NOMO-1 treated with dmso at 0.1 percent for 144 hours (cell line): ENCODE measurements at regions not wholly inside any gene's neighbourhood (a gene's known extent, or its start where the extent isn't known, plus 50 kb on each side); places are given as distances from the start of the nearest gene placed in this dataset.

ENCODE experiments used
- DNase-seq: peaks from one replicate; lab custom pipeline; 2025; ENCODE audit not compliant: unreplicated experiment; lab: John Stamatoyannopoulos, UW

- no peak for DNase-seq
Measured at GRCh38 chr4:43343298-43343697, 450.8 kb downstream of the GRXCR1 start.

- DNase-seq = no peak
Measured at GRCh38 chr4:43345323-43345925, 452.9 kb downstream of the GRXCR1 start.

- DNase-seq = no peak
Measured at GRCh38 chr4:43348591-43348990, 456.1 kb downstream of the GRXCR1 start.

GRCh38 chr4:43351970-43352806 lies 459.7 kb downstream of the GRXCR1 start:
- DNase-seq = no peak

GRCh38 chr4:43352859-43353258 lies 460.3 kb downstream of the GRXCR1 start:
- no peak for DNase-seq

GRCh38 chr4:43353552-43353951 lies 461.0 kb downstream of the GRXCR1 start:
- no peak for DNase-seq

- DNase-seq = no peak
Measured at GRCh38 chr4:43356786-43357185, 464.3 kb downstream of the GRXCR1 start.

- no peak for DNase-seq
Measured at GRCh38 chr4:43357252-43357974, 464.9 kb downstream of the GRXCR1 start.

- no peak for DNase-seq
Measured at GRCh38 chr4:43360296-43360695, 467.8 kb downstream of the GRXCR1 start.

GRCh38 chr4:43362875-43363636 lies 470.5 kb downstream of the GRXCR1 start:
- DNase-seq = no peak

GRCh38 chr4:43369036-43369594 lies 476.6 kb downstream of the GRXCR1 start:
- DNase-seq = no peak

- no peak for DNase-seq
Measured at GRCh38 chr4:43373201-43373600, 480.7 kb downstream of the GRXCR1 start.

GRCh38 chr4:43374216-43374751 lies 481.8 kb downstream of the GRXCR1 start:
- no peak for DNase-seq

- DNase-seq = no peak
Measured at GRCh38 chr4:43379016-43379415, 486.5 kb downstream of the GRXCR1 start.

- no peak for DNase-seq
Measured at GRCh38 chr4:43380093-43380492, 487.6 kb downstream of the GRXCR1 start.

- no peak for DNase-seq
Measured at GRCh38 chr4:43391069-43391468, 498.6 kb downstream of the GRXCR1 start.

- no peak for DNase-seq
Measured at GRCh38 chr4:43394976-43395375, 502.5 kb downstream of the GRXCR1 start.

GRCh38 chr4:43399726-43400125 lies 507.2 kb downstream of the GRXCR1 start:
- DNase-seq = no peak

- no peak for DNase-seq
Measured at GRCh38 chr4:43402393-43402792, 509.9 kb downstream of the GRXCR1 start.

GRCh38 chr4:43410636-43411035 lies 518.1 kb downstream of the GRXCR1 start:
- no peak for DNase-seq

GRCh38 chr4:43411226-43411625 lies 518.7 kb downstream of the GRXCR1 start:
- DNase-seq = no peak
